ENCODE measurements at regions not wholly inside any gene's neighbourhood (a gene's known extent, or its start where the extent isn't known, plus 50 kb on each side); places are given as distances from the start of the nearest gene placed in this dataset.
"Not testable (repeated sequence)": the region's sequence is repeated elsewhere in the genome, so short reads cannot be mapped to it uniquely, and the experiment has no call there.

- DNase-seq: no peak
These were observed 406.1 kb downstream of the SEC23A start for GRCh38 chr14:38696925-38697324.

GRCh38 chr14:38693423-38693822, 409.6 kb downstream of the SEC23A start:
- no peak for DNase-seq

GRCh38 chr14:38669027-38669426, 413.1 kb upstream of the CLEC14A start:
- no peak for DNase-seq

- DNase-seq: no peak
These were observed 407.5 kb upstream of the CLEC14A start for GRCh38 chr14:38663382-38663781.

GRCh38 chr14:38662781-38663180, 406.9 kb upstream of the CLEC14A start:
- DNase-seq: no peak

- no peak for DNase-seq
These were observed 390.5 kb upstream of the CLEC14A start for GRCh38 chr14:38646391-38646790.

- not testable (repeated sequence) for DNase-seq
These were observed 379.0 kb upstream of the CLEC14A start for GRCh38 chr14:38634913-38635312.

- no peak for DNase-seq
These were observed 373.5 kb upstream of the CLEC14A start for GRCh38 chr14:38629412-38629811.

- no peak for DNase-seq
These were observed 371.3 kb upstream of the CLEC14A start for GRCh38 chr14:38627163-38627562.

GRCh38 chr14:38623661-38624060, 367.8 kb upstream of the CLEC14A start:
- DNase-seq: no peak

- DNase-seq: no peak
These were observed 362.6 kb upstream of the CLEC14A start for GRCh38 chr14:38618514-38618913.

GRCh38 chr14:38616959-38617358, 361.1 kb upstream of the CLEC14A start:
- DNase-seq: no peak

GRCh38 chr14:38611928-38612327, 356.0 kb upstream of the CLEC14A start:
- DNase-seq: no peak

GRCh38 chr14:38608244-38608643, 352.4 kb upstream of the CLEC14A start:
- no peak for DNase-seq

- no peak for DNase-seq
These were observed 349.6 kb upstream of the CLEC14A start for GRCh38 chr14:38605193-38606114.

GRCh38 chr14:38600572-38600971, 344.7 kb upstream of the CLEC14A start:
- not testable (repeated sequence) for DNase-seq

- DNase-seq: no peak
These were observed 337.6 kb upstream of the CLEC14A start for GRCh38 chr14:38593476-38593875.

GRCh38 chr14:38592764-38593442, 337.0 kb upstream of the CLEC14A start:
- no peak for DNase-seq

GRCh38 chr14:38589747-38590350, 334.0 kb upstream of the CLEC14A start:
- no peak for DNase-seq

GRCh38 chr14:38583471-38583870, 327.6 kb upstream of the CLEC14A start:
- DNase-seq: no peak

GRCh38 chr14:38578278-38578681, 322.4 kb upstream of the CLEC14A start:
- DNase-seq: no peak

GRCh38 chr14:38567703-38568102, 311.8 kb upstream of the CLEC14A start:
- DNase-seq: no peak

- DNase-seq: no peak
These were observed 305.8 kb upstream of the CLEC14A start for GRCh38 chr14:38561657-38562056.

- no peak for DNase-seq
These were observed 303.8 kb upstream of the CLEC14A start for GRCh38 chr14:38559711-38560110.

Measured in activated CD8-positive, alpha-beta memory T cell treated with anti-CD3 and anti-CD28 coated beads for 24 hours (primary cell).